Ovary (tissue), 7 donors: ENCODE measurements at regions not wholly inside any gene's neighbourhood (a gene's known extent, or its start where the extent isn't known, plus 50 kb on each side); places are given as distances from the start of the nearest gene placed in this dataset.

ENCODE experiments used
- DNase-seq, 5 donors: peaks; one replicate each; pipeline ENCODE4 v3.0.0-alpha.2; 2019 to 2020
- H3K27ac ChIP-seq, 2 donors: fragments of 200-600 bp; one replicate each; pipeline versions ENCODE4 v1.5.1 to v1.8.0; 2019 to 2022
- H3K27me3 ChIP-seq: fragments of 200-600 bp; one replicate; pipeline ENCODE4 v1.8.0; 2022
- H3K36me3 ChIP-seq: fragments of 200-600 bp; sonication (generic); one replicate; pipeline ENCODE4 v1.5.1; 2019
- H3K4me1 ChIP-seq: one replicate; pipeline ENCODE4 v1.8.1; 2013; ENCODE audit warnings: mild to moderate bottlenecking, moderate library complexity; ENCODE audit not compliant: insufficient read depth
- H3K4me3 ChIP-seq: fragments of 200-600 bp; sonication (generic); one replicate; pipeline ENCODE4 v1.5.1; 2017
- H3K9me3 ChIP-seq, 2 donors: fragments of 200-600 bp in 1 of 2; sonication (generic) in 1 of 2; one replicate each; pipeline versions ENCODE4 v1.5.1 to v1.8.1; 2013 to 2019; ENCODE audit warnings: mild to moderate bottlenecking in 1 of 2, moderate library complexity in 1 of 2
- EP300 ChIP-seq: sonication (generic); formaldehyde crosslinking; IDR thresholded peaks from one replicate; pipeline ENCODE4 v1.6.1; 2017; ENCODE audit warnings: antibody characterized with exemption
- POLR2A ChIP-seq: fragments of 450-650 bp; IDR thresholded peaks from one replicate; pipeline ENCODE4 v1.6.1; 2017; ENCODE audit warnings: antibody characterized with exemption, mild to moderate bottlenecking, moderate library complexity
- WGBS, 3 donors: extraction: QIAGEN DNeasy Blood & Tissue Kit in 1 of 3; methylation state at CpG; one replicate each; pipeline versions ENCODE4 v1.1.5 to v1.1.7; 2013 to 2017; 5-methylcytosine and 5-hydroxymethylcytosine counted together
- intact Hi-C, 4 donors: fragments of 100-400 bp; cut with DNase I; formaldehyde crosslinking; loops; one replicate each; pipeline versions ENCODE4 v1.11.0 to v1.15.1; 2022 to 2023
- TF ChIP-seq, protein P1 (sequence below), 3 donors: fragments of 450-650 bp in 2 of 3; fragments of 200-600 bp in 1 of 3; IDR thresholded peaks; one replicate each; pipeline versions ENCODE4 v1.5.1 to v1.8.0; 2016 to 2022; ENCODE audit warnings: antibody characterized with exemption in 3 of 3, mild to moderate bottlenecking in 1 of 3
- donor health status: DM: no; HTN: no; CAD: no; lungs with moderate emphysema.
- donor health status: DM: no; HTN: no; CAD: no.
- donor health status: Bipolar disorder and iron deficiency.
- donor health status: DM: no; HTN: no; CAD: no.
- donor health status: DM: yes; HTN: yes; CAD: no.

DNA sequence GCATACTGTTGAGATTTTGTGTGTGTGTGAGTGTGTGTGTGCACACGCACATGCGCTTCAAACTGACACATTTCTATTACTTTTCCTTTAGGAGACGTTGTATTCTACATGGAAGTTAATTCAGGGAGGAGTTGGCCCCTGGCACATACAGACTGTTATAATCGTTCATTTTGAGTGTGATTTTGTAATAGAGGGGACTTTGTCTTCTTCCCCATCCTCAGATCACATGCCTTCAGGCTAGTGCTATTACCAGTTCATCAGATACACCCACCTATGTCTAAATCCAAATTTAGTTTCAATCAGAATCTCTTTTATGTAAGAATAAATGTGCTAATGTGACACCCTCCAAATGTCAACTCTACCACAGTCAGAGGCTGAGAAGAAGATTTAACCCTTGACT lies 90.2 kb downstream of the FBXO4 start:
- TF ChIP-seq, protein P1, sequence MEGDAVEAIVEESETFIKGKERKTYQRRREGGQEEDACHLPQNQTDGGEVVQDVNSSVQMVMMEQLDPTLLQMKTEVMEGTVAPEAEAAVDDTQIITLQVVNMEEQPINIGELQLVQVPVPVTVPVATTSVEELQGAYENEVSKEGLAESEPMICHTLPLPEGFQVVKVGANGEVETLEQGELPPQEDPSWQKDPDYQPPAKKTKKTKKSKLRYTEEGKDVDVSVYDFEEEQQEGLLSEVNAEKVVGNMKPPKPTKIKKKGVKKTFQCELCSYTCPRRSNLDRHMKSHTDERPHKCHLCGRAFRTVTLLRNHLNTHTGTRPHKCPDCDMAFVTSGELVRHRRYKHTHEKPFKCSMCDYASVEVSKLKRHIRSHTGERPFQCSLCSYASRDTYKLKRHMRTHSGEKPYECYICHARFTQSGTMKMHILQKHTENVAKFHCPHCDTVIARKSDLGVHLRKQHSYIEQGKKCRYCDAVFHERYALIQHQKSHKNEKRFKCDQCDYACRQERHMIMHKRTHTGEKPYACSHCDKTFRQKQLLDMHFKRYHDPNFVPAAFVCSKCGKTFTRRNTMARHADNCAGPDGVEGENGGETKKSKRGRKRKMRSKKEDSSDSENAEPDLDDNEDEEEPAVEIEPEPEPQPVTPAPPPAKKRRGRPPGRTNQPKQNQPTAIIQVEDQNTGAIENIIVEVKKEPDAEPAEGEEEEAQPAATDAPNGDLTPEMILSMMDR (IDR thresholded peaks at IDR 0.05): no peak
- no peak for TF ChIP-seq POLR2A
- TF ChIP-seq EP300: no peak
- H3K36me3 ChIP-seq: no peaks in the 10 kb centered on the region
- no peaks in the 10 kb centered on the region for H3K4me1 ChIP-seq
- intact Hi-C loops: no loop called here
- H3K4me3 ChIP-seq: no peak overlapping the region
- no peak overlapping the region for H3K27ac ChIP-seq
- no peaks in the 10 kb centered on the region for H3K9me3 ChIP-seq
- WGBS, 3 donors: 69 to 76% (median 76%) methylated on average over 4 of the region's 4 CpGs
- no peak for DNase-seq
- no peaks in the 10 kb centered on the region for H3K27me3 ChIP-seq

DNA sequence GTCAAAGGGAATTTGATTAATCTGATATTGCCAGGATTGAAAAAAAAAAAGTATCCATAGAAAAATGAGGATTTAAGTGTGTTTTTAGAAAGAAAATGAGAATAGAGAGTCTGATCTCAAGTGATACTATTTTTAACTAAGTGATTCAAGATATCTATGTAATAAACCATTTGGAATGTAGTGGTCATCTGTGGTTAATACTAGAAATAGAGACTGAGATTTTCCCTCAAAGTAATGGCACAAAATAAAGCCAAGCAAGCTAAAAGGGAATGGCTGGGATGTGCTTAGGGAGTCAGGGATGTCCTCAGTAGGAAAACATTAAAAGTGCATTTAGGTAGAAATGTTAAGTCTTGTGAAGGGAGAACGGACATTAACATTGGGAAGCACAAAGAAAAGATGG lies 90.6 kb downstream of the FBXO4 start:
- Histone ChIP-seq H3K36me3 (no peaks in the 10 kb centered on the region), H3K4me1 (no peaks in the 10 kb centered on the region), H3K4me3 (no peak overlapping the region), H3K27me3 (no peaks in the 10 kb centered on the region), H3K27ac (no peak overlapping the region), H3K9me3 (no peaks in the 10 kb centered on the region)
- no peak for DNase-seq
- TF ChIP-seq, protein P1 (IDR thresholded peaks at IDR 0.05): no peak
- TF ChIP-seq EP300 (no peak), POLR2A (no peak)
- WGBS, 3 donors: 75 to 92% (median 86%) methylated on average over 1 of the region's 1 CpG
- intact Hi-C loops: no loop called here

DNA sequence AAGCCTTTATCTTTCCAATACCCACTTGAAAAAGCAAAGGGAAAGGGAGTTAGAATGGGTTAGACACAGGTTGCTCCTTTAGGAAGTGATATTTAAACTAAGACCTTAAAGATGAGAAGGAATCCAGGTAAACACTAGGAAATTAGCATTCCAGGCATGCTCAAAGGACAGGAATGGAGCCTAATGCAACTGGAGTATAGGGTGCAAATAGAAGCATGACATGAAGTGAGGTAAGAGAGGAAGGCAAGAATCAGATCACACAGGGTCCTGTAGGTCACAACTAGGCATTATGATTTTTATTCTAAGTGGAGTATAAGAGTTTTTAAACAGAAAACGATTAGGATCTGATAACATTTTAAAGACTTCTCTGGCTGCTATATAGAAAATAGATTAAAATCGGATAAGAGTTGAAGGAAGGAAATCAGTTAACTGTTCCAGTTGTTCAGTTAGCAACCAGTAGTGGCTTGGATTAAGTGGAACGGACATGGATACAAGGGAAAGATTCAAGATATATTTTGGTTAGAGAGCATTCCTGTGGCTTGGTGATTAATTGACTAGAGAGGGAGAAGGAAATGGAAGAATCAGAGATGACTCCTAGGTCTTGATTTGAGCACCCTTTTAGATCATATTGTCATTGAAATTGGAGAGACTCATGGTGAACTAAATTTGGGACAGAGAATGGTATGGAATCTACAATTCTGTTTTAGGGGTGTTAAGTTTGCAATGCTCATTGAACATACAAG lies 95.9 kb downstream of the FBXO4 start:
- no peak overlapping the region for H3K4me3 ChIP-seq
- intact Hi-C loops: no loop called here
- no peak for DNase-seq
- 59 to 71% (median 59%) methylated on average over 3 of the region's 3 CpGs for WGBS, 3 donors
- H3K9me3 ChIP-seq: no peaks in the 10 kb centered on the region
- H3K27me3 ChIP-seq: no peaks in the 10 kb centered on the region
- H3K27ac ChIP-seq: no peak overlapping the region
- no peaks in the 10 kb centered on the region for H3K4me1 ChIP-seq
- H3K36me3 ChIP-seq: no peaks in the 10 kb centered on the region
- TF ChIP-seq, protein P1 (IDR thresholded peaks at IDR 0.05): no peak
- no peak for TF ChIP-seq POLR2A
- TF ChIP-seq EP300: no peak

DNA sequence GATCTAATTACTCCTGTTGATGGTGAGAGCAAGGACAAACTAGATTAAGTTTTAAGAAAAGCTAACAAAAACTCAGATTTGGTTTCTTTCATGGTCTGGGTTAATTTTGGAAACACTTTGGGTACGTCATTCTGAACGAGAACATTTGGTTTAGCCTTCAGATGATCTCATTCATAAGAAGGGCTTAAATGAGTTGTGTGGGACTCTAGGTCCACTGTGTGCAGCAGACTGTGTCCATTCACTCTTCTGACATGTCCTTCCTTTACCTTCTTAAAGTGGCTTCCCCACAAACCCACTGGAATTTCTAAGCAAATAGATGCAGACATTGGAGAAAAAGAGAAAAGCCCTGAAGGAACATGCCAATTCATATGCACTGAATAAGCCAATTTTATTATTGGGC lies 96.8 kb downstream of the FBXO4 start:
- no peaks in the 10 kb centered on the region for H3K36me3 ChIP-seq
- no peak for DNase-seq
- H3K27me3 ChIP-seq: no peaks in the 10 kb centered on the region
- TF ChIP-seq, protein P1 (IDR thresholded peaks at IDR 0.05): no peak
- TF ChIP-seq POLR2A (no peak), EP300 (no peak)
- no peaks in the 10 kb centered on the region for H3K9me3 ChIP-seq
- H3K4me3 ChIP-seq: no peak overlapping the region
- intact Hi-C loops: no loop called here
- no peaks in the 10 kb centered on the region for H3K4me1 ChIP-seq
- 34 to 43% (median 43%) methylated on average over 2 of the region's 2 CpGs for WGBS, 3 donors
- H3K27ac ChIP-seq: no peak overlapping the region
